Right lobe of liver (tissue), 6 donors: ENCODE measurements at regions not wholly inside any gene's neighbourhood (a gene's known extent, or its start where the extent isn't known, plus 50 kb on each side); places are given as distances from the start of the nearest gene placed in this dataset.

Experiments
- ATAC-seq, 4 donors: fragments of 200-7000 bp; cut with Tn5 transposase; one replicate each; pipeline ENCODE4 v1.9.1; 2020; ENCODE audit warnings: mild to moderate bottlenecking in 4 of 4, moderate library complexity in 4 of 4
- DNase-seq, 3 donors: peaks; one replicate each; pipeline ENCODE4 v3.0.0-alpha.2; 2020
- H3K27ac ChIP-seq, 3 donors: fragments of 200-600 bp; one replicate each; pipeline ENCODE4 v1.8.0; 2022
- H3K27me3 ChIP-seq, 2 donors: fragments of 200-600 bp; one replicate each; pipeline ENCODE4 v1.8.0; 2022
- H3K36me3 ChIP-seq, 4 donors: fragments of 200-600 bp; sonication (generic) in 1 of 4; one replicate each; pipeline versions ENCODE4 v1.5.1 to v1.8.0; 2017 to 2022; ENCODE audit warnings: control low read depth in 1 of 4
- H3K4me1 ChIP-seq, 4 donors: fragments of 200-600 bp; sonication (generic) in 1 of 4; one replicate each; pipeline versions ENCODE4 v1.5.1 to v1.8.0; 2017 to 2022; ENCODE audit warnings: control low read depth in 1 of 4
- H3K4me3 ChIP-seq, 3 donors: fragments of 200-600 bp; one replicate each; pipeline ENCODE4 v1.8.0; 2022
- H3K9me3 ChIP-seq, 4 donors: fragments of 200-600 bp; sonication (generic) in 1 of 4; one replicate each; pipeline versions ENCODE4 v1.5.1 to v1.8.0; 2017 to 2022; ENCODE audit warnings: control low read depth in 1 of 4
- POLR2A ChIP-seq: fragments of 450-650 bp; IDR thresholded peaks from one replicate; pipeline ENCODE4 v1.6.1; 2017; ENCODE audit warnings: antibody characterized with exemption, mild to moderate bottlenecking
- WGBS: methylation state at CpG from one replicate; pipeline ENCODE4 v1.1.6; 2018; ENCODE audit warnings: low coverage, low lambda C conversion rate; ENCODE audit not compliant: insufficient coverage; ENCODE audit errors: missing lambda C conversion rate; 5-methylcytosine and 5-hydroxymethylcytosine counted together
- intact Hi-C, 2 donors: fragments of 100-400 bp; cut with DNase I; formaldehyde crosslinking; loops; one replicate each; pipeline versions ENCODE4 v1.11.2 to v1.14.1; 2022
- TF ChIP-seq, protein P1 (sequence below), 4 donors: fragments of 200-600 bp in 3 of 4; fragments of 450-650 bp in 1 of 4; IDR thresholded peaks; one replicate each; pipeline versions ENCODE4 v1.5.1 to v1.8.0; 2016 to 2022; ENCODE audit warnings: antibody characterized with exemption in 4 of 4, mild to moderate bottlenecking in 2 of 4
- donor health status: DM: no; HTN: yes; CAD: no.
- donor health status: DM: no; HTN: no; CAD: no.
- donor health status: DM: no; HTN: no; CAD: no.
- donor health status: DM: no; HTN: yes; CAD: no.
- donor health status: DM: no; HTN: yes; CAD: no.

GRCh38 chr6:81854474-81854873, 102.0 kb upstream of the TENT5A start:
- TF ChIP-seq POLR2A: no peak
- TF ChIP-seq, protein P1, sequence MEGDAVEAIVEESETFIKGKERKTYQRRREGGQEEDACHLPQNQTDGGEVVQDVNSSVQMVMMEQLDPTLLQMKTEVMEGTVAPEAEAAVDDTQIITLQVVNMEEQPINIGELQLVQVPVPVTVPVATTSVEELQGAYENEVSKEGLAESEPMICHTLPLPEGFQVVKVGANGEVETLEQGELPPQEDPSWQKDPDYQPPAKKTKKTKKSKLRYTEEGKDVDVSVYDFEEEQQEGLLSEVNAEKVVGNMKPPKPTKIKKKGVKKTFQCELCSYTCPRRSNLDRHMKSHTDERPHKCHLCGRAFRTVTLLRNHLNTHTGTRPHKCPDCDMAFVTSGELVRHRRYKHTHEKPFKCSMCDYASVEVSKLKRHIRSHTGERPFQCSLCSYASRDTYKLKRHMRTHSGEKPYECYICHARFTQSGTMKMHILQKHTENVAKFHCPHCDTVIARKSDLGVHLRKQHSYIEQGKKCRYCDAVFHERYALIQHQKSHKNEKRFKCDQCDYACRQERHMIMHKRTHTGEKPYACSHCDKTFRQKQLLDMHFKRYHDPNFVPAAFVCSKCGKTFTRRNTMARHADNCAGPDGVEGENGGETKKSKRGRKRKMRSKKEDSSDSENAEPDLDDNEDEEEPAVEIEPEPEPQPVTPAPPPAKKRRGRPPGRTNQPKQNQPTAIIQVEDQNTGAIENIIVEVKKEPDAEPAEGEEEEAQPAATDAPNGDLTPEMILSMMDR (IDR thresholded peaks at IDR 0.05): no peak
- no peaks in the 10 kb centered on the region for H3K27me3 ChIP-seq
- no peaks in the 10 kb centered on the region for H3K36me3 ChIP-seq
- no peak overlapping the region for H3K4me3 ChIP-seq
- no peak for ATAC-seq
- DNase-seq: no peak
- H3K27ac ChIP-seq: no peak overlapping the region
- 46% methylated on average over 2 of the region's 2 CpGs for WGBS
- intact Hi-C loops: no loop called here
- no peaks in the 10 kb centered on the region for H3K9me3 ChIP-seq
- no peaks in the 10 kb centered on the region for H3K4me1 ChIP-seq

DNA sequence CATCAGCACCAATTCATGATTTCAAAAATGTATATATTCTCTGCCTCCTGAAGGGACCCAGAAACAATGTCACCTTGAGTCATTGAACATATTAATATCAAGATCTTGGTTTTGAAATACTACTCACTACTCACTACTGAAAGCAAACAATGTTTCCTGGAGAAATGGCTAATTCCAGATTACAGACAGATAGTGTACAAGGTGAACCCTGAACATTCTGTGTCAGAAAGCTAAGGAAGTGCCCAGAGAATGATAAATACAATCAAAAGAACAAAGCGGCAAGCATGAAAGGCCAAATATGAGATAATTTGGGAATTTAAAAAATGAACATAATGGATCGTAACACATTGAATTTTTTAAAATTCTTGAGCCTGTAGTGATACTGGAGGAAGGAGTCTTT, 101.5 kb upstream of the TENT5A start:
- no peaks in the 10 kb centered on the region for H3K9me3 ChIP-seq
- TF ChIP-seq, protein P1 (IDR thresholded peaks at IDR 0.05): no peak
- no peak for TF ChIP-seq POLR2A
- no peak overlapping the region for H3K4me3 ChIP-seq
- H3K36me3 ChIP-seq: no peaks in the 10 kb centered on the region
- 77% methylated on average over 2 of the region's 2 CpGs for WGBS
- no peak for ATAC-seq
- no peaks in the 10 kb centered on the region for H3K27me3 ChIP-seq
- H3K4me1 ChIP-seq: no peaks in the 10 kb centered on the region
- no peak for DNase-seq
- no peak overlapping the region for H3K27ac ChIP-seq
- intact Hi-C loops: no loop called here

DNA sequence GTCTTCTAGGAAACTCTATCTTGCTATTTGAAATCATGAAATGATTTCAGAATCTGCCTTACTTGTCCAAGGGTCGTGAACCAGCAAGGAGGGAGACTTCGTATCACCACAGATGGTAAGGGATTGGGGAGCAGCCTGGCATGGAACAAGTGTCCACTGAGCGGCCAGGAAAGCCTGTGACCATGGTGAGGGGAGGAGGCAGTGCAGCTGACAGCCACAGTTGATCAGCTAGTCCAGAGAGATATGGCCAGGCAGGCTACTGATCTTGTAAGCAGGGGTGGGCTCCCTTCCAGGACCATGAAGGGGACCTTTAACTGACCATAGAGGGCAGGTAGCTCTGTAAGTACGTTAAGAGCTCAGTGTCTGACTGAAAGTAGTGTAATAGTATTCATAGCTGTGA, 96.8 kb upstream of the TENT5A start:
- WGBS: 57% methylated on average over 4 of the region's 4 CpGs
- ATAC-seq (no peak), DNase-seq (no peak)
- Histone ChIP-seq H3K9me3 (no peaks in the 10 kb centered on the region), H3K36me3 (no peaks in the 10 kb centered on the region), H3K27me3 (no peaks in the 10 kb centered on the region), H3K27ac (no peak overlapping the region), H3K4me1 (no peaks in the 10 kb centered on the region), H3K4me3 (no peak overlapping the region)
- TF ChIP-seq, protein P1 (IDR thresholded peaks at IDR 0.05): no peak
- no peak for TF ChIP-seq POLR2A
- intact Hi-C loops: no loop called here

DNA sequence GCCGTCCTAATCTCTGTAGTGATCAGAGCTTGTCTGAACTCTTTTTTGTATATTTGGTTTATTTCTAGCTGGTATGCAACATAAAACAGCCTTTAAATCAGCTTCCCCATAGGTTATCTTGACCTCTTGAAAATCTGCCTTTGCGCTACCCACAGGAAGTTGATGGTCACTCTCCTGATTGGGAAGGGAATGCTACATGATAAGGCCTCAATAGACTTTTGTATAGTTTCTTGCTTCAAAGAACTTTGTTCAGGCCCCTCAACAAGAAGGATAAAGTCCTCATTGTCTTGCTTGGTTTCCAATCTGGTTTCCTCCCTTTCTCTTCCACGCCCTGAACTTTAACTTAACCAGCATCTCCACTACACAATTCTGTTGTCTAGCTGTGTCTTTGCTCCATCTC, 95.4 kb upstream of the TENT5A start:
- intact Hi-C loops: no loop called here
- TF ChIP-seq, protein P1 (IDR thresholded peaks at IDR 0.05): no peak
- no peak for TF ChIP-seq POLR2A
- H3K27me3 ChIP-seq: no peaks in the 10 kb centered on the region
- H3K9me3 ChIP-seq: no peaks in the 10 kb centered on the region
- DNase-seq (no peak), ATAC-seq (no peak)
- 96% methylated on average over 3 of the region's 3 CpGs for WGBS
- peaks cover 0 to 1% (median under 1%) of the 10 kb centered on the region in 4 donors for H3K4me1 ChIP-seq
- no peak overlapping the region for H3K27ac ChIP-seq
- no peaks in the 10 kb centered on the region for H3K36me3 ChIP-seq
- no peak overlapping the region for H3K4me3 ChIP-seq

DNA sequence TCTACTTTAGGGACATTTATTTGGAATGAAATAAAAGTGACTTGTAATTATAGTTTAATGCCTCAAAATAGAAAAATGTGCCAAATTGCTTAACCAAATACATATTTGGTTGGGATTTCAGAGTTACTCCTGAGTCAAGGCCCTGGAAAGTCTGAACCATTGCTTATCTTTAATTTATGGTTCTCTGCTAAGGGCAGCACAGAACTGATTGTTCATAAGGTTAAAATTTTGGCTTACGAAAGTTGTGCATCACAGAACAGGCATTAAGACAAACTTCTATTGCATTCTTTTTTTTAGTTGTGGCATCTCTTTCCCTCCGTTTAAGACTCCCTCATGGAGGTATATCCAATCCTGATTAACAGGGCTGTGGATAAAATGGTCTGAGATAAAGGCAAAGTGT, 92.2 kb upstream of the TENT5A start:
- DNase-seq (no peak), ATAC-seq (no peak)
- Histone ChIP-seq H3K27ac (no peak overlapping the region), H3K4me1 (peaks cover 0 to 13% (median 6%) of the 10 kb centered on the region in 4 donors), H3K4me3 (no peak overlapping the region), H3K27me3 (no peaks in the 10 kb centered on the region), H3K36me3 (no peaks in the 10 kb centered on the region), H3K9me3 (no peaks in the 10 kb centered on the region)
- intact Hi-C loops: no loop called here
- 85% methylated on average over 2 of the region's 2 CpGs for WGBS
- TF ChIP-seq, protein P1 (IDR thresholded peaks at IDR 0.05): no peak
- TF ChIP-seq POLR2A: no peak
